ENCODE measurements at regions not wholly inside any gene's neighbourhood (a gene's known extent, or its start where the extent isn't known, plus 50 kb on each side); places are given as distances from the start of the nearest gene placed in this dataset.

DNA sequence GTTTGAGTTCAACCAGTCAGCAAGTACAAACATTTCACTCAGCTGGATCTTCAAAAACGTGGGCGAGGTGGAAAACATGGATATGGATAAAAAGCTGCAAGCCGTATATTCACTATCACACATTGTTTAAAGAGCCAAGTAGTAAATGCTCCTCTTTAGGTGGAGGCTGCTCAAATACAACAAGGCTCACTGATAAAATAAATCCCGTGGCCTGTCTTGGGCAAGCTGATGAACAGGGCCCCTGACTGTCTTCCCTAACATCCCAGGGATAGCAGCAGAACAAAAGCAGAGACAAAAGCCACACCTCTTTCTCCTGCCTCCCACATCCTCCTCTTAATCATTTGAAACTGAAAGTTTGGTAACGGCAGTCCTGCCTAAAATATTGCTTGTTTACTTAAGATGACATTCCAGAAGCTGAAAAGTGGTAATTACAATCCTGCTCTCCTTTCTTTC is 357.7 kb downstream of the TTLL7 start:
- Mint-ChIP-seq H3K9me3 (ENCODE audit: unreplicated experiment) (no peaks in the 10 kb centered on the region), H3K27ac (ENCODE audit: unreplicated experiment) (peak overlapping the region; percentile 42), H3K4me1 (ENCODE audit: unreplicated experiment) (peaks cover 6% of the 10 kb centered on the region), H3K27me3 (ENCODE audit: unreplicated experiment) (peaks cover 22% of the 10 kb centered on the region), H3K4me3 (ENCODE audit: unreplicated experiment) (no peak overlapping the region), H3K36me3 (ENCODE audit: unreplicated experiment) (no peaks in the 10 kb centered on the region)
- DNase-seq (ENCODE audit: extremely low spot score, unreplicated experiment), result no peak
- TF ChIP-seq, protein P1, sequence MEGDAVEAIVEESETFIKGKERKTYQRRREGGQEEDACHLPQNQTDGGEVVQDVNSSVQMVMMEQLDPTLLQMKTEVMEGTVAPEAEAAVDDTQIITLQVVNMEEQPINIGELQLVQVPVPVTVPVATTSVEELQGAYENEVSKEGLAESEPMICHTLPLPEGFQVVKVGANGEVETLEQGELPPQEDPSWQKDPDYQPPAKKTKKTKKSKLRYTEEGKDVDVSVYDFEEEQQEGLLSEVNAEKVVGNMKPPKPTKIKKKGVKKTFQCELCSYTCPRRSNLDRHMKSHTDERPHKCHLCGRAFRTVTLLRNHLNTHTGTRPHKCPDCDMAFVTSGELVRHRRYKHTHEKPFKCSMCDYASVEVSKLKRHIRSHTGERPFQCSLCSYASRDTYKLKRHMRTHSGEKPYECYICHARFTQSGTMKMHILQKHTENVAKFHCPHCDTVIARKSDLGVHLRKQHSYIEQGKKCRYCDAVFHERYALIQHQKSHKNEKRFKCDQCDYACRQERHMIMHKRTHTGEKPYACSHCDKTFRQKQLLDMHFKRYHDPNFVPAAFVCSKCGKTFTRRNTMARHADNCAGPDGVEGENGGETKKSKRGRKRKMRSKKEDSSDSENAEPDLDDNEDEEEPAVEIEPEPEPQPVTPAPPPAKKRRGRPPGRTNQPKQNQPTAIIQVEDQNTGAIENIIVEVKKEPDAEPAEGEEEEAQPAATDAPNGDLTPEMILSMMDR (IDR thresholded peaks at IDR 0.05), result no peak

DNA sequence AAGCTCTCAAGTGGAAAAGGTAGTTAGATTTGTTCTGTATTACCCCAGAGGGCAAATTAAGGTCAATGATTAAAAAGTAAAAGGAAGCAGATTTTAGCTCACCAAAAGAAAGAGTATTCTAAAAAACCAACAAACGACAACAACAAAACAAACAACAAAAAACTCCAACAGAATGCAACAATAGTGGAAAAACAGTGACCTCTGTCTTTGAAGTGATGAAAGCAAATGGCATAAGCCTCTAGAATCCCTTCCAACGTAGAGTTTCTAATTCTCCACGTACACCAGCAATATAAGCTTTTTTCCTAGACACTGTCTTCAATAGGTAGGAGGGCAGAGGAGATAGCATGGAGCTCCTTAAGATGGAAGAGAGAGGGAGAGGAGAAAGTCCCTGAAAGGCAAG is 359.1 kb downstream of the TTLL7 start:
- peaks cover 30% of the 10 kb centered on the region for H3K27me3 Mint-ChIP-seq (ENCODE audit: unreplicated experiment)
- TF ChIP-seq, protein P1 (IDR thresholded peaks at IDR 0.05), result no peak
- H3K27ac Mint-ChIP-seq (ENCODE audit: unreplicated experiment), result no peak overlapping the region
- no peaks in the 10 kb centered on the region for H3K9me3 Mint-ChIP-seq (ENCODE audit: unreplicated experiment)
- no peak for DNase-seq (ENCODE audit: extremely low spot score, unreplicated experiment)
- peaks cover 6% of the 10 kb centered on the region for H3K4me1 Mint-ChIP-seq (ENCODE audit: unreplicated experiment)
- H3K36me3 Mint-ChIP-seq (ENCODE audit: unreplicated experiment), result no peaks in the 10 kb centered on the region
- no peak overlapping the region for H3K4me3 Mint-ChIP-seq (ENCODE audit: unreplicated experiment)

DNA sequence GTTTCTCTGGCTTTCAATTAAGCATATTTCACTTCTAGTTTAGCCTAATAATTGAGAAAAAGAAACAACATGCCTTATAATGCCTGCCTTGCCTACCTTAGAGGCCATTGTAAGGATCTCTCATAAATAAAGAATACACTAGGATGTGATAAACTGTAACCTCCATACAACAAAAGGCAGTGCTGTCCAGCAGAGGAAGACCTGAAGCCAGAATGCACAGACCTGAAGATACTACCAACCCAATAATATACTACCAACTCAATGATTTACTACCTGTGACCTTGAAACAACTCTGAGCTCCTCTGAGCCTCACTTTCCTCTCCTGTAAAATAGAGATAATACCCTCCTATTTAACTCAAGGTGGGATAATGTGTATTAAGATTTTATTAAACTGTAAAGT is 361.3 kb downstream of the TTLL7 start:
- no peak overlapping the region for H3K4me3 Mint-ChIP-seq (ENCODE audit: unreplicated experiment)
- no peak overlapping the region for H3K27ac Mint-ChIP-seq (ENCODE audit: unreplicated experiment)
- no peaks in the 10 kb centered on the region for H3K9me3 Mint-ChIP-seq (ENCODE audit: unreplicated experiment)
- no peak for DNase-seq (ENCODE audit: extremely low spot score, unreplicated experiment)
- H3K27me3 Mint-ChIP-seq (ENCODE audit: unreplicated experiment), result peaks cover 33% of the 10 kb centered on the region
- H3K36me3 Mint-ChIP-seq (ENCODE audit: unreplicated experiment), result no peaks in the 10 kb centered on the region
- peaks cover 6% of the 10 kb centered on the region for H3K4me1 Mint-ChIP-seq (ENCODE audit: unreplicated experiment)
- TF ChIP-seq, protein P1 (IDR thresholded peaks at IDR 0.05), result no peak

DNA sequence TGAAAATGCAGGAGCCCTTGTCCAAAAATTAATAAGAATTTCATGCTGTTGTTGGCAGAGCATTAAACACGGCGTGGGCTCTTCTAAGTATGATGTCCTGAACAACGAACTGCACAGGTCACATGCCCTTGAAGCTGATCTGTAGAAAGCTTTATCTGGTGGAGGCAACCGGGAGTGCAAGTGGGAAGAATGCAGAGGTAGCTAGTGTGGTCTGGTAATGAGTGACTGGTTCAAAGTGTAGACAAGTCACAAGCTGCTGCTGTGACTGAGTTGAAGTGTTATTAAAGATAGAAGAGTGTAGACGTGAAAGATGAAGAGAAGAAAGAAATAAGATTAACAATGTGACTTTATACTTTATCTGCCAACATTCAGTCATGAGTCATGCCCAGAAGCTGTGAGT is 361.9 kb downstream of the TTLL7 start:
- TF ChIP-seq, protein P1 (IDR thresholded peaks at IDR 0.05), result no peak
- no peak for DNase-seq (ENCODE audit: extremely low spot score, unreplicated experiment)
- H3K27ac Mint-ChIP-seq (ENCODE audit: unreplicated experiment), result no peak overlapping the region
- H3K4me1 Mint-ChIP-seq (ENCODE audit: unreplicated experiment), result peaks cover 6% of the 10 kb centered on the region
- no peak overlapping the region for H3K4me3 Mint-ChIP-seq (ENCODE audit: unreplicated experiment)
- no peaks in the 10 kb centered on the region for H3K36me3 Mint-ChIP-seq (ENCODE audit: unreplicated experiment)
- no peaks in the 10 kb centered on the region for H3K9me3 Mint-ChIP-seq (ENCODE audit: unreplicated experiment)
- H3K27me3 Mint-ChIP-seq (ENCODE audit: unreplicated experiment), result peaks cover 37% of the 10 kb centered on the region

DNA sequence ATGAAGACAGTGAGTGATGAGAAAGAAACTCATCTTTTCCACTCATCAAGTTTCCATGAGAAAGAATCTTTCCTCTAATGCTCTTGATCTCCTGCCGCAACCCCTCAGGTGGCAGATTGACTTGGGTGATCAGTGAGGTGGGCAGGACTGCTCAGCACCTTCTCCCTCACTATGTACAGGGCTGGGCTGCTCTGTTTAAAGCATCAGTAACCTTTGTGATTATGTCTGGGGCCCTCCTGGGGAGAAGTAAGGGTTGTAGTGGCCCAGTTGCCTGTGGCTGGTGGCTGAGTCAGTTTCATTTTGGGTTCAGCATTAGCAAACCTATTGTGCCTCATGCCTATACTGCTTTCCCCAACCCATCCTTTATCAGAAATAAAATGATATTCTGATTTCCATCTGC is 366.0 kb downstream of the TTLL7 start:
- H3K27me3 Mint-ChIP-seq (ENCODE audit: unreplicated experiment), result peaks cover 29% of the 10 kb centered on the region
- DNase-seq (ENCODE audit: extremely low spot score, unreplicated experiment), result no peak
- TF ChIP-seq, protein P1 (IDR thresholded peaks at IDR 0.05), result no peak
- H3K27ac Mint-ChIP-seq (ENCODE audit: unreplicated experiment), result no peak overlapping the region
- no peaks in the 10 kb centered on the region for H3K9me3 Mint-ChIP-seq (ENCODE audit: unreplicated experiment)
- no peak overlapping the region for H3K4me3 Mint-ChIP-seq (ENCODE audit: unreplicated experiment)
- H3K4me1 Mint-ChIP-seq (ENCODE audit: unreplicated experiment), result no peaks in the 10 kb centered on the region
- no peaks in the 10 kb centered on the region for H3K36me3 Mint-ChIP-seq (ENCODE audit: unreplicated experiment)

All from osteocyte (in vitro differentiated cells).